ENCODE measurements at regions not wholly inside any gene's neighbourhood (a gene's known extent, or its start where the extent isn't known, plus 50 kb on each side); places are given as distances from the start of the nearest gene placed in this dataset.
"Not testable (repeated sequence)": the region's sequence is repeated elsewhere in the genome, so short reads cannot be mapped to it uniquely, and the experiment has no call there.

DNA sequence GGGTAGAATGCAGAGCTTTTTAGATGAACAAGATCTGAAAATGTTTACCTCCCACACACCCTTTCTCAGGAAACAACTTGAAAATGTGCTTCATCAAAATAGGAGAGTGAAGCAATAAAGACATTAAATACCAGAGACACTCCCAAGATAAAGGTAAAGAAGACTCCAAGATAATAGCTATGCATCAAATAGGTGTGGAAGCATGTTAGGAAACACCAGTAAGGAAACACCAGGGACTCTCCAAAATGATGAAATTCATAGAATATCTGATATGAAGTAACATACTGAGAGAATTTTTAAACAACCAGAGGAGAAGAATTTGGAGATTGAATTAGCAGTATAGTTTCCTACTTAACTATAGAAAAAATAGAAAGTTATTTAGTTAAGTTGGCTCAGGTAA is 57.0 kb downstream of the OR10A6 start:
- DNase-seq (ENCODE audit: low read depth, low spot score) = no peak
- in situ Hi-C loops (cut with HindIII; ENCODE audit: low pct_unique_long_range_greater_than_20kb, low sequenced_read_pairs) = no loop called here

DNA sequence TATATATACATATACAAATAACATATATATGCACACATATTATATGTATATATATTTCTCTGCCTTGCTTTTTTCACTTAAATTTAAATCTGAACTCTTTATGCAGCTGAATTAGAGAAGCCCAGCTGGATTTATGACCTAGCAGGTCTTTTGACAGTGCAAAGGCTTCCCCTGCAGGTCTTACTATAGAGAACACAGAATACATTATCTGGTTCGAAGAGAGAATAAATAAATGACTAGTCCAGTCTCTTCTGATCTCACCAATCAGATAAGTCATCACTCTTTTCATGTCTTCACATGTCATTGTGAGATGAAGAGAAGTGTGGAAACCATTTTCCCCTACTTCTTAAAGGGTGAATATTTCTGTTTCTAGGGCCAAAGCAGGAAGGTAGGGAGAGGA is 58.2 kb downstream of the OR10A6 start:
- in situ Hi-C loops (cut with HindIII; ENCODE audit: low pct_unique_long_range_greater_than_20kb, low sequenced_read_pairs) = no loop called here
- DNase-seq (ENCODE audit: low read depth, low spot score) = no peak

DNA sequence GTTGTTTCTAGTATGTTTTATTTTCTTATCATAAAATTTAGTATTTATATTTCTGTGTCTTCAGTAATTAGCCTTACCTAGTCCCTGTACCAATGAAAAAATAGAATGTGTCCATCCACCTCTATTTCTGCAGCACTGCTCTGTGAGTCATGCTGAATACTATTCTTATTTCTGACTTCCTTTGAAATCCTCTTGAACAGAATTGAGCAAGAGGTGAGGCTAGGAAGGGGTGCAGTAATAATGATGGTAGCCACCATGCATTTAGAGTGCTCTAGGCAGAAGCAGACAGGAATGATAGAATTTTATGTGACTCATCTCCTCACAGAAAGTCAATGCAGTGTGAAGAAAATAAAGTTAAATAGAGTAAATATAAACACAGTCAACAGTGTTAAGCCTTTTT is 60.0 kb downstream of the OR10A6 start:
- in situ Hi-C loops (cut with HindIII; ENCODE audit: low pct_unique_long_range_greater_than_20kb, low sequenced_read_pairs) = no loop called here
- no peak for DNase-seq (ENCODE audit: low read depth, low spot score)

DNA sequence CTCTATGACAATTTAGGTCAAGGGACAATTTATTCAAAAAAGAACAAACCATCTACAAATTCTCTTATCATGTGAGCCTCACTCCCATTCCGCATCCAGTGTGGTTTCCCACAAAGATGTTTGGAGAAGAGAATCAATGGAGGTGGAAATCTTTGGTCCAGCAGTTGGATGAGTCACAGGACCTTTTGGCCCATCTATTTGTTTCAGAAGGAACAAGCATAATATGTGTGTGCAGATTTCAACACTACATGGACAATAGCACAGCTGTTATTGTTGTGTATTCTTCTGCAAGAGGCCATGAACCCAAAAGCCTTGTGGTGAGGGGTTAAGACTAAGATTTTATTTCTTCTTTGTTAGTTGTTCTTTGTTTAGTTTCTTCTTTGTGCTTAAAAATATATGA is 61.6 kb downstream of the OR10A6 start:
- DNase-seq (ENCODE audit: low read depth, low spot score) = peak; percentile 50
- in situ Hi-C loops (cut with HindIII; ENCODE audit: low pct_unique_long_range_greater_than_20kb, low sequenced_read_pairs) = no loop called here

DNA sequence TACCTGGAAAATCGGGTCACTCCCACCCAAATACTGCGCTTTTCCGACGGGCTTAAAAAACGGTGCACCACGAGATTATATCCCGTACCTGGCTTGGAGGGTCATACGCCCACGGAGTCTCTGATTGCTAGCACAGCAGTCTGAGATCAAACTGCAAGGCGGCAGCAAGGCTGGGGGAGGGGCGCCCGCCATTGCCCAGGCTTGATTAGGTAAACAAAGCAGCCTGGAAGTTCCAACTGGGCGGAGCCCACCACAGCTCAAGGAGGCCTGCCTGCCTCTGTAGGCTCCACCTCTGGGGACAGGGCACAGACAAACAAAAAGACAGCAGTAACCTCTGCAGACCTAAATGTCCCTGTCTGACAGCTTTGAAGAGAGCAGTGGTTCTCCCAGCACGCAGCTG is 64.5 kb upstream of the OR5P2 start:
- in situ Hi-C loops (cut with HindIII; ENCODE audit: low pct_unique_long_range_greater_than_20kb, low sequenced_read_pairs); DNase-seq (ENCODE audit: low read depth, low spot score): not testable (repeated sequence)

DNA sequence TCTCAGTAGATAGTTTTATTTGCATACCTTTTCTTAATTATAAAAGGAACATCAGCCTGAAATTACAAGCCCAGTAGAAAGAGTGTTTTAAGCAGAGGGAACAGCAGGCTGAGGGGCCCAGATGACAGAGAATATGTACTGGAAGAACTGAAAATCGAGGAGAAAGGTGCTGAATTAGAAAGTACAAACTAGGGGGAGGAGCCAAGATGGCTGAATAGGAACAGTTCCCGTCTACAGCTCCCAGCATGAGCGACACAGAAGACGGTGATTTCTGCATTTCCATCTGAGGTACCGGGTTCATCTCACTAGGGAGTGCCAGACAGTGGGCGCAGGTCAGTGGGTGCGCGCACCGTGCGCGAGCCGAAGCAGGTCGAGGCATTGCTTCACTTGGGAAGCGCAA is 64.1 kb upstream of the OR5P2 start:
- DNase-seq (ENCODE audit: low read depth, low spot score); in situ Hi-C loops (cut with HindIII; ENCODE audit: low pct_unique_long_range_greater_than_20kb, low sequenced_read_pairs): not testable (repeated sequence)

DNA sequence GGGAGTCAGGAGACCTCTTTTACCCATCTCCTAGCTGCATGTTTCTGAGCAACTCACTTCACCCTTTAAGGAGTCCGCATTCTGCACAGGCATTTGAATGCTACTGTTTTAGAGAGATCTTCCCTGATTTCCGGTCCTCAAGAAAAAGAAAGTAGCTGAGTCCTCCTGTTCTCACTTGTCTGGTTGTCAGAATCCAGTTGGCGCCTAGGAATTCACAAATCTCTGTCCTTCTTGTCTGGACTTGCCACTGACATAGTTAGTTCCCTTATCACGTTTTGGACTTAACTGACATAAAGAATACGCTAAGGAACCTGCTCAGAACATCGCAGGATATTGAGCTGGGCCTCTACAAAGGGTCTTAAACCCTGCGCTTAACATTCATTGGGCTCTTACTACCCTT is 61.3 kb upstream of the OR5P2 start:
- in situ Hi-C loops (cut with HindIII; ENCODE audit: low pct_unique_long_range_greater_than_20kb, low sequenced_read_pairs) = no loop called here
- DNase-seq (ENCODE audit: low read depth, low spot score) = no peak

DNA sequence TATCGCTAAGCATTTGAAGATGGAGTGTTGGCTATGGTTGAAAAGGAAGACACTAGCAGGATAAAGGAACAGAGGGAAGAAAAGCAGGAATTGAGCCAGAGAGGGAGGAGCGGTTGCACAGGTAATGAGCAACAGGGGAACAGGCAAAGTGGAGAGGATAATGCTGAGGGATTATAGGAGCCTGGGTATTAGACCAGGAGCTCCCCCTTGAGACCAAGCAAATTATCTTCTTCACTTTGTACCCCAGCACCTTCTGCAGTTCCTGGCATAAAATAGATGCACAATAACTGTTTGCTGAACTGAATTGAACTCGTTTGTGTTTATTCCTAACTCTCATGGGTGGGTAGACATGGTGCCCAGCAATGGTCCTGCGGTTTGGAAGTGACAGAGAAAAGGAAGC is 54.6 kb upstream of the OR5P2 start:
- peak; percentile 38 for DNase-seq (ENCODE audit: low read depth, low spot score)
- in situ Hi-C loops (cut with HindIII; ENCODE audit: low pct_unique_long_range_greater_than_20kb, low sequenced_read_pairs) = no loop called here

DNA sequence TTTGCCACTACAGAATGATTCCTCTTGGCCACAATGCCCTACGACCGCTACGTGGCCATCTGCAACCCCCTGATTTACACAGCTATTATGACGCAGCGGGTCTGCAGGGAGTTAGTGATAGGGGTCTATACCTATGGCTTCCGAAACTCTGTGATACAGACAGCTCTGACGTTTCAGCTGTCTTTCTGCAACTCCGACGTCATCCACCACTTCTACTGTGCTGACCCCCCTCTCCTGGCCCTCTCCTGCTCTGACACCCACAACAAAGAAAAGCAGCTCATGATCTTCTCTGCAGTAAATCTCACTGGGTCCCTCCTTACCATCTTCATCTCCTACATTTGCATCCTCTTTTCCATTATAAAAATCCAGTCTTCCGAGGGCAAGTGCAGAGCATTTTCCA is 52.3 kb upstream of the OR5P2 start:
- in situ Hi-C loops (cut with HindIII; ENCODE audit: low pct_unique_long_range_greater_than_20kb, low sequenced_read_pairs) = no loop called here
- DNase-seq (ENCODE audit: low read depth, low spot score) = no peak
